PC-9 (cell line): ENCODE measurements at regions not wholly inside any gene's neighbourhood (a gene's known extent, or its start where the extent isn't known, plus 50 kb on each side); places are given as distances from the start of the nearest gene placed in this dataset.

Experiments used
- BruUV-seq: library from RNA; stranded (reverse); fragments of 400-500 nt; replicated peaks from 2 replicates; lab custom pipeline; 2021; lab: Mats Ljungman, UMichigan
- CTCF ChIA-PET: fragments of 300-600 bp; sonication (Branson Sonifier 250); formaldehyde crosslinking; loops from one replicate; lab custom pipeline; 2022; ENCODE audit warnings: antibody characterized with exemption; lab: Charles Lee
- POLR2A ChIA-PET: fragments of 300-600 bp; sonication (Branson Sonifier 250); formaldehyde crosslinking; loops from one replicate; lab custom pipeline; 2022; ENCODE audit warnings: antibody characterized with exemption; ENCODE audit not compliant: unreplicated experiment; lab: Charles Lee
- DNase-seq, 2 experiments: peaks; one replicate each; pipeline versions ENCODE4 v3.0.0 to v3.0.0-alpha.2; 2015 to 2022; ENCODE audit warnings: mixed read lengths in 1 of 2
- H2AFZ ChIP-seq: fragments of 200-600 bp; sonication (generic); 2 replicates; pipeline ENCODE4 v1.8.1; 2017; ENCODE audit warnings: antibody characterized with exemption
- H3F3A ChIP-seq: fragments of 200-600 bp; sonication (generic); 2 replicates; pipeline ENCODE4 v1.8.1; 2017; ENCODE audit warnings: antibody characterized with exemption, mild to moderate bottlenecking, low read depth; ENCODE audit not compliant: insufficient read depth
- H3K27ac ChIP-seq: fragments of 200-600 bp; sonication (generic); 2 replicates; pipeline ENCODE4 v1.6.1; 2016; ENCODE audit warnings: mixed run types
- H3K27me3 ChIP-seq: fragments of 200-600 bp; sonication (generic); 2 replicates; pipeline ENCODE4 v1.6.1; 2016; ENCODE audit warnings: low read depth, mixed run types; ENCODE audit not compliant: insufficient read depth
- H3K36me3 ChIP-seq: fragments of 200-600 bp; sonication (generic); 2 replicates; pipeline ENCODE4 v1.6.1; 2016; ENCODE audit warnings: low read depth, mixed run types
- H3K4me1 ChIP-seq: fragments of 200-600 bp; sonication (generic); replicated peaks from 2 replicates; pipeline ENCODE4 v1.6.1; 2016; ENCODE audit warnings: mixed run types; ENCODE audit not compliant: insufficient read depth
- H3K4me2 ChIP-seq: fragments of 200-600 bp; sonication (generic); 2 replicates; pipeline ENCODE4 v1.6.1; 2017; ENCODE audit warnings: mixed run types
- H3K4me3 ChIP-seq: fragments of 200-600 bp; sonication (generic); 2 replicates; pipeline ENCODE4 v1.6.1; 2016; ENCODE audit warnings: mixed run types
- H3K79me2 ChIP-seq: fragments of 200-600 bp; sonication (generic); 2 replicates; pipeline ENCODE4 v1.6.1; 2017; ENCODE audit warnings: low read depth, mixed run types
- H3K9me2 ChIP-seq: fragments of 200-600 bp; sonication (generic); 2 replicates; pipeline ENCODE4 v1.8.1; 2017; ENCODE audit warnings: mild to moderate bottlenecking; ENCODE audit not compliant: insufficient read depth
- H3K9me3 ChIP-seq: fragments of 200-600 bp; sonication (generic); 2 replicates; pipeline ENCODE4 v1.8.1; 2016; ENCODE audit warnings: low read depth; ENCODE audit not compliant: insufficient read depth
- H4K20me1 ChIP-seq: fragments of 200-600 bp; sonication (generic); 2 replicates; pipeline ENCODE4 v1.8.1; 2017; ENCODE audit not compliant: insufficient read depth
- EZH2 ChIP-seq: fragments of 200-600 bp; sonication (generic); IDR thresholded peaks from 2 replicates; pipeline ENCODE4 v1.8.0; 2017; ENCODE audit warnings: antibody characterized with exemption, low read depth
- intact Hi-C: fragments of 100-400 bp; cut with micrococcal nuclease; formaldehyde crosslinking; loops from one replicate; pipeline ENCODE4 v1.10.0; 2022; ENCODE audit not compliant: unreplicated experiment
- TF ChIP-seq, protein P1 (sequence below): fragments of 200-600 bp; sonication (generic); conservative IDR thresholded peaks from 2 replicates; pipeline ENCODE4 v1.6.1; 2017; ENCODE audit warnings: mixed run types, antibody characterized with exemption, mild to moderate bottlenecking, moderate library complexity

DNA sequence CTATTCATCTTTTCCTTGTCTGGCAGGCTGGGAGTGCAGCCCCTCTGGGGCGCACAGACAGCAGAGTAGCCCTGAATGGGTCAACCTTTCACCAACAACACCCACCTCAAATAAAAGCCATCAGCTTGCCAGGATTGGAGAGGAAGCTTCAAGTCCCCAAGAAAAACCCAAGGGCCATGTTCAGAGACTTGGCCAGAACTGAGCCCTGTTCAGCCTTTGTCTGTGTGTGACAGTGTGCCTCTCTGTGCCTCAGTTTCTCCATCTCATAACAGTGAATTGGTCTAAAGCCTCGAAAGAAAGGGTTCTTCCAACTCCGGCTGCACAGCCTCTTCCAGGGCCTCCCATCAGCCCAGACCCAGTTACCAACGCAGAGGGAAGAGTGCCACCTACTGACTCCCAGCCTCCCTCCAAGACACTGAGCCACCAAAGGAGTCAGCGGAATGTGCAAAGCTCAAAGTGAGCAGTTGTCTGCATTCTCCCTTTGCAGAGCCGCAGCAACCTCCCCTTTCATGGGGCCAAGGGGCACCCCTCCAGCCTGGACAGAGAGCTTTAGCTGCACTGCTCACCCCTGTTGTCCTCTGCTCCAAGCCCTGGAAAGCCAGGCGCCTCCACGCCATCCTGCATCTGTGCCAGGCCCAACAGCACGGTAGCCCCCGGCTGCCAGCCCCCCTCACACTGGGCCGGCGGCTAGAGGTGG lies 82.7 kb upstream of the TOP1 start:
- Histone ChIP-seq H2AFZ (no peak overlapping the region), H3K9me2 (no peaks in the 10 kb centered on the region), H3K9me3 (no peaks in the 10 kb centered on the region), H3K79me2 (no peaks in the 10 kb centered on the region), H3K27ac (no peak overlapping the region), H3F3A (no peaks in the 10 kb centered on the region), H3K4me3 (no peak overlapping the region), H4K20me1 (no peaks in the 10 kb centered on the region), H3K4me2 (no peak overlapping the region), H3K36me3 (no peaks in the 10 kb centered on the region), H3K4me1 (peaks cover 14% of the 10 kb centered on the region), H3K27me3 (peaks cover 21% of the 10 kb centered on the region)
- peak; percentile 18 to 31 for DNase-seq
- ChIA-PET POLR2A (no interaction called here), CTCF (interaction anchor here (1.7 kb wide), 1 partner anchor 204 kb away, joined by 5 read pairs; no protein-coding TSS in a partner anchor)
- intact Hi-C loops: no loop called here
- BruUV-seq: no TSS peak
- TF ChIP-seq, protein P1, sequence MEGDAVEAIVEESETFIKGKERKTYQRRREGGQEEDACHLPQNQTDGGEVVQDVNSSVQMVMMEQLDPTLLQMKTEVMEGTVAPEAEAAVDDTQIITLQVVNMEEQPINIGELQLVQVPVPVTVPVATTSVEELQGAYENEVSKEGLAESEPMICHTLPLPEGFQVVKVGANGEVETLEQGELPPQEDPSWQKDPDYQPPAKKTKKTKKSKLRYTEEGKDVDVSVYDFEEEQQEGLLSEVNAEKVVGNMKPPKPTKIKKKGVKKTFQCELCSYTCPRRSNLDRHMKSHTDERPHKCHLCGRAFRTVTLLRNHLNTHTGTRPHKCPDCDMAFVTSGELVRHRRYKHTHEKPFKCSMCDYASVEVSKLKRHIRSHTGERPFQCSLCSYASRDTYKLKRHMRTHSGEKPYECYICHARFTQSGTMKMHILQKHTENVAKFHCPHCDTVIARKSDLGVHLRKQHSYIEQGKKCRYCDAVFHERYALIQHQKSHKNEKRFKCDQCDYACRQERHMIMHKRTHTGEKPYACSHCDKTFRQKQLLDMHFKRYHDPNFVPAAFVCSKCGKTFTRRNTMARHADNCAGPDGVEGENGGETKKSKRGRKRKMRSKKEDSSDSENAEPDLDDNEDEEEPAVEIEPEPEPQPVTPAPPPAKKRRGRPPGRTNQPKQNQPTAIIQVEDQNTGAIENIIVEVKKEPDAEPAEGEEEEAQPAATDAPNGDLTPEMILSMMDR: peak; percentile 53; the same call in 1 of the 2 replicates
- TF ChIP-seq EZH2: no peak

DNA sequence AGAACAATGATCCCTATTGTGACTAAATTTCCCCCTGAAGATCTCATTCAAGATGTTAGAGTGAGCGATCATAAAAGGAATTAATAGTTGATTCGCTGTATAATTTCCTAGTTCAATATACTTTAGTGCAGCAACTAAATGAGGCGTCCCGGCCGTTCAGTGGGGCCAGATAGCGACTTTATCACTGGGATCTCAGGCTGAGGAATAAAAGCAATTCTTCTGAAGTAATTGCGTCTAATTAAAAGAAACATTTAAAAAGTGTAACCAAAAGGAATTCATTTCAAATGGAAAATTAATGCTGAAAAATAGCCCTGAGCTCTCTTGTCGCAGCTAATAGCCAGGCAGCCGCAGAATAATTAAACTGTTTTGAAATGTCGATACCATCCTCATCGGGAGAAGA lies 82.2 kb upstream of the TOP1 start:
- H3K9me2 ChIP-seq: no peaks in the 10 kb centered on the region
- H3F3A ChIP-seq: no peaks in the 10 kb centered on the region
- intact Hi-C loops: no loop called here
- H3K4me1 ChIP-seq: peaks cover 14% of the 10 kb centered on the region
- H3K27ac ChIP-seq: no peak overlapping the region
- H3K79me2 ChIP-seq: no peaks in the 10 kb centered on the region
- TF ChIP-seq EZH2: no peak
- TF ChIP-seq, protein P1: no peak
- no peaks in the 10 kb centered on the region for H4K20me1 ChIP-seq
- H2AFZ ChIP-seq: no peak overlapping the region
- DNase-seq: no peak
- no TSS peak for BruUV-seq
- no peaks in the 10 kb centered on the region for H3K9me3 ChIP-seq
- ChIA-PET CTCF (interaction anchor here (1.7 kb wide), 1 partner anchor 205 kb away, joined by 5 read pairs; no protein-coding TSS in a partner anchor), POLR2A (no interaction called here)
- H3K36me3 ChIP-seq: no peaks in the 10 kb centered on the region
- peaks cover 27% of the 10 kb centered on the region for H3K27me3 ChIP-seq
- H3K4me2 ChIP-seq: no peak overlapping the region
- H3K4me3 ChIP-seq: no peak overlapping the region

DNA sequence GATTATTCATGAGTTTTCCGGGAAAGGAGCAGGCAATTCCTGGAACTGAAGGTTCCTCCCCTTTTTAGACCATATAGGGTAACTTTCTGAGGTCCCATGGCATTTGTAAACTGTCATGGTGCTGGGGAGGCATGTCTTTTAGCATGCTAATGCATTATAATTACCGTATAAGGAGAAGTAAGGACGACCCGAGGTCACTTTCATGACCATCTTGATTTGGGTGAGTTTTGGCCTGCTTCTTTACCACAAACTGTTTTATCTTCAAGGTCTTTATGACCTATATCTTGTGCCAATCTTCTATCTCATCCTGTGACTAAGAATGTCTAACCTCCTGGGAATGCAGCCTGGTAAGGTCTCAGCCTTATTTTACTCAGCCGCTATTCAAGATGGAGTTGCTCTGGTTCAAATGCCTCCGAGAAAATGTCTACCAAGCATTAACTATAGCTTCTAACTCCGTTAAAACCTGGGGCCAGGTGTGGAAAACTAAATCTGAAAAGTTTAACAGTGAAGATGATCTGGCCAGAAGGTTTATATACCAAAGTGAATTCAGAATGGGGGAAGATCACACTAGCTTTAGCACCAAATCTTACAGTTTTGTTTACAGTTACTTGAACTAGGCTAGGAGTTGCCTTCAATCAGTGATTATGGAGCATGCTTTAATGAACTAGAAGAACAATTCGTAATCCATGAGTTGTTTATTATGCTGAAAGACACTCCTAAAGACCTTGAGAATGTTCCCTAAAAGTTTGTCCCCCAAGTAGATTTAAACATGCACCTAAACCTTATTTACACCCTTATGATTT lies 80.0 kb upstream of the TOP1 start:
- peaks cover 41% of the 10 kb centered on the region for H3K27me3 ChIP-seq
- TF ChIP-seq EZH2: no peak
- TF ChIP-seq, protein P1: no peak
- H3K27ac ChIP-seq: no peak overlapping the region
- peaks cover 14% of the 10 kb centered on the region for H3K4me1 ChIP-seq
- no peak overlapping the region for H3K4me3 ChIP-seq
- BruUV-seq: no TSS peak
- H3K36me3 ChIP-seq: no peaks in the 10 kb centered on the region
- ChIA-PET CTCF (no interaction called here), POLR2A (no interaction called here)
- peak in 1 of 2 experiments; percentile 71 for DNase-seq
- peak overlapping the region; percentile 12 for H3K4me2 ChIP-seq
- no peaks in the 10 kb centered on the region for H3K79me2 ChIP-seq
- H4K20me1 ChIP-seq: no peaks in the 10 kb centered on the region
- H3F3A ChIP-seq: no peaks in the 10 kb centered on the region
- intact Hi-C loops: no loop called here
- H3K9me3 ChIP-seq: peaks cover 1% of the 10 kb centered on the region; the same call in 1 of the 2 replicates
- no peaks in the 10 kb centered on the region for H3K9me2 ChIP-seq
- H2AFZ ChIP-seq: no peak overlapping the region
